ENCODE measurements at regions not wholly inside any gene's neighbourhood (a gene's known extent, or its start where the extent isn't known, plus 50 kb on each side); places are given as distances from the start of the nearest gene placed in this dataset.

DNA sequence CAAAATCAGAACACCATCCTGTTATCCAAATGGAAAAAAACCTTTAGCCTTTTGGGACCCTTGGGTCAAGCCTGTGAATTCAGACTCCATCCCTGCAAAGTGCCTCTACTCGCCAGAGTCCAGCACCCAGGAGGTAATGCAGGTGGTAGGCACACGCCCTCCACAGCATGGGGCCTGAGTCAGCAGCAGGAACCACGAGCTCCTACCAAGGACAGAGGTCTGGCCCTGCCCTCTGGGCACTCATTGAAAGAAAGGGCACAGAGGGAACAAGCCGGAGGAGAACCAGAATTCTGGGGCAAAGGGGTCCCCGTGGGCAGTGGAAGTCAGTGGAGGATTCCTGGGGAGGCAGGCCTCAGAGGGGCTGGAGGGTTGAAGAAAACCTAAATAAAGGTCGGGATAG is 438.1 kb downstream of the NPHP4 start:
- 0 to 77% (median 23%) methylated on average over 1 to 6 of the region's 6 CpGs; no CpG with 5 or more reads in 1 of the 10 experiments for WGBS, 10 experiments
- Histone ChIP-seq H3K4me3 (no peak overlapping the region), H3K4me1 (replicated peaks in 1 of 2) (no peaks in the 10 kb centered on the region), H3K27ac (no peak overlapping the region)
- in situ Hi-C loops (cut with MboI; ENCODE audit: low pct_unique_long_range_greater_than_20kb in 2 of 9, low sequenced_read_pairs in 9 of 9, unreplicated experiment in 9 of 9): no loop called here
- ATAC-seq (replicated peaks in 6 of 8): no peak

DNA sequence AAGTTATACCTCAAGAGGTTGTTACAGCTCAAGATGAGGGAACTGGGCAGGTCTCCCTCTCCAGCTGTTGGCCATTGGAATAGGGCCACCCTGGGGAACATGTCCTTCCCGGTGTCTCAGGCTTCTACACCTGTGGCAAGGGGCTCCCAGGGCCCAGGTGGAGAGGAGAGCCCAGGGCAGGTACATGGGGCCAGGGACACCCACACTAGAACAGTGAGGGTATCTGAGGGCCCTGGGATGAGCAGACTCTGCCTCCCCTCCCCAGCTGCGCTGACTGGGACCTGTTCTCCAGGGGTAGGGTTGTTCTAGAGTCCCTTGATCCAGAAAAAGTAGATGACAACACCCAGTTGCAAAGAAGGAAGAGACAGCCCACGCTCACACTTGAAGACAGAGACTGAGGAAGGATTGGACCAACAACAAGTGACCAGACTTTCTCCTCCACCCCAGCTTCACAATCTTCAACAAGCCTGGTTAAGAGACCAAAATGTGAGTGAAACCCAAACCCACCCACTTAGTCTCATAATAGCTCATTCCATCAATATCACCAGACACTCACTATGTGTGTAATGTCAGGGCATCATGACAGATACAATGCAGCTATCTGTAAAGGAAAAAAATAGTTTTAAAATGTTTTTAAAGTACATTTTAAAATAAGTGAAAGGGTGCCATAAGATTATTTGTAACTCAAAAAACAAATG is 439.3 kb downstream of the NPHP4 start:
- H3K4me1 ChIP-seq (replicated peaks in 1 of 2): no peaks in the 10 kb centered on the region
- no peak for ATAC-seq (replicated peaks in 6 of 8)
- no peak overlapping the region for H3K4me3 ChIP-seq
- no peak overlapping the region for H3K27ac ChIP-seq
- in situ Hi-C loops (cut with MboI; ENCODE audit: low pct_unique_long_range_greater_than_20kb in 2 of 9, low sequenced_read_pairs in 9 of 9, unreplicated experiment in 9 of 9): no loop called here
- WGBS, 10 experiments: 0 to 44% (median 0%) methylated on average over 1 to 3 of the region's 3 CpGs; no CpG with 5 or more reads in 4 of the 10 experiments

DNA sequence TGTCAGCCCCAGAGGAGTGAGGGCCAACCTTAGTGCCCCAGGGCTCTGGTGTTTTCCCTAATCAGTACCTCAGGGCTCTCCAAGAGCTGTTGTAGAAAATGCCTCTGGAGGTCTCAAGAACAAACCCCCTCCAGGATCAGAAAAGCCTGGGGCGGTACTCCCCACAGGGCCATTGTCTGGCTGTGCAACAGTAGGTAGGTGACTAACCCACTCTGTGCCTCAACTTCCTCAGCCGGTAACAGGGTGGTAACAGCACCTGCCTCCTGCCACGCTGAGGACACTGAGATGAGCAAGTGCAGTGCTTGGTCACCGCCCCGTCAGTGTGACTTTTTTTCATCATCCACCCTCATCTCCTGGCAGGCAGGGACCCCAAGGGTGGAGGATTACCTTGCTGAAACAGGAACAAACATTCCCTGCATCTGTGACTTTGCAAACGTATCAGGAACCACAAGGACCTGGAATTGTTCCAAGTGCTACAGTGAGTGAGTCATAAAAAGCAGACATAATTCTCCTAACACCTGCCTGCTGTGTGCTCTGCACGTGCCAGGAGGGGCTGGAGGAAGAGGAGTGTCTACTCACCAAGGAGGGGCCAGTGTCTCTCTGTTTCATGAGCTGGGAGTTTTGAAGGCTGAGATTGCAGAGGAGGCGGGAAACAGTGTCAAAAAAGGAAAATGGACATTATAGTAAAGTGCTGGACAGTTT is 440.8 kb downstream of the NPHP4 start:
- Histone ChIP-seq H3K4me1 (replicated peaks in 1 of 2) (no peaks in the 10 kb centered on the region), H3K4me3 (no peak overlapping the region), H3K27ac (no peak overlapping the region)
- 0 to 100% (median 49%) methylated on average over 1 to 8 of the region's 8 CpGs; no CpG with 5 or more reads in 3 of the 10 experiments for WGBS, 10 experiments
- ATAC-seq (replicated peaks in 6 of 8): peak in 4 of 8 experiments; percentile 71 to 87 (median 76)
- in situ Hi-C loops (cut with MboI; ENCODE audit: low pct_unique_long_range_greater_than_20kb in 2 of 9, low sequenced_read_pairs in 9 of 9, unreplicated experiment in 9 of 9): no loop called here

DNA sequence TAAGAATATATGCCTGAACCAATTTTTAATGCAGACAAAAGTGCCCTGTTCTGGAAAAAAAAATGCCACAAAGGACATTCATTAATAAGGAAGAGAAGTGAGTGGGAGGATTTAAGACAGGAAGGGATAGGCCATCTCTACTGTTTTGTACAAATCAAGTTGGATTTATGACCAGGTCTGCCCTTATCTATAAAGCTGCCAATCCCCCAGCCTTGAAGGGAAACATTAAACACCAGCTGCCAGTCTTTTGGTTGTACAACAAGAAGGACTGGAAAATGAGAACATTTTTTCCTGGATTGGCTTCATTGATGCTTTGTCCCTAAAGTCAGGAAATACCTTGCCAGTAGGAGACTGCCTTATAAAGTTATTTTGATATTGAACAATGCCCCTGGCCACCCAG is 444.0 kb downstream of the NPHP4 start:
- ATAC-seq (replicated peaks in 6 of 8): no peak

DNA sequence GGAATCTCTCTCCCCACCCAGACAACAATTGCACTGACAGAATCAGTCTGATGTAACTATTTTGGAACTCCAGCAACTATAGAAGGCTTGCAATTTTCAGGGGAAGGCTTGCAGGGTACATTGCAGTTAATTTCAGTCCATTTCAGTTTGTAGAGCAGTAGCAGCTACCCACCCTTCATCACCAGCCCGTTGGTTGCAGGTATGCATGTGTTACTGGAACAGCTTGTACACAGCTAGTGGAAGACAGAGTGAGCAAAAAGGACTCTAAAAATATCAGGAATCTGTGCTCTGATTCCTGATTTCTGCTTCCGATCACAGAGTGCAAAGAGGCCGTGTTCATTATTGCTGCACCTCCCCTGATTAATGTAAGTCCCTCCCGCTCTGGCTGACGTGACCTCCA is 449.0 kb downstream of the NPHP4 start:
- no peaks in the 10 kb centered on the region for H3K4me1 ChIP-seq (replicated peaks in 1 of 2)
- H3K4me3 ChIP-seq: no peak overlapping the region
- in situ Hi-C loops (cut with MboI; ENCODE audit: low pct_unique_long_range_greater_than_20kb in 2 of 9, low sequenced_read_pairs in 9 of 9, unreplicated experiment in 9 of 9): no loop called here
- peak in 4 of 8 experiments; percentile 46 to 78 (median 56) for ATAC-seq (replicated peaks in 6 of 8)
- WGBS, 10 experiments: 0 to 60% (median 42%) methylated on average over 1 to 5 of the region's 5 CpGs; no CpG with 5 or more reads in 1 of the 10 experiments
- no peak overlapping the region for H3K27ac ChIP-seq

More for the DNA sequence above, 444.0 kb downstream of the NPHP4 start:
- no peaks in the 10 kb centered on the region for H3K4me1 ChIP-seq (replicated peaks in 1 of 2)
- no peak overlapping the region for H3K27ac ChIP-seq
- no peak overlapping the region for H3K4me3 ChIP-seq
- in situ Hi-C loops (cut with MboI; ENCODE audit: low pct_unique_long_range_greater_than_20kb in 2 of 9, low sequenced_read_pairs in 9 of 9, unreplicated experiment in 9 of 9): no loop called here

DNA sequence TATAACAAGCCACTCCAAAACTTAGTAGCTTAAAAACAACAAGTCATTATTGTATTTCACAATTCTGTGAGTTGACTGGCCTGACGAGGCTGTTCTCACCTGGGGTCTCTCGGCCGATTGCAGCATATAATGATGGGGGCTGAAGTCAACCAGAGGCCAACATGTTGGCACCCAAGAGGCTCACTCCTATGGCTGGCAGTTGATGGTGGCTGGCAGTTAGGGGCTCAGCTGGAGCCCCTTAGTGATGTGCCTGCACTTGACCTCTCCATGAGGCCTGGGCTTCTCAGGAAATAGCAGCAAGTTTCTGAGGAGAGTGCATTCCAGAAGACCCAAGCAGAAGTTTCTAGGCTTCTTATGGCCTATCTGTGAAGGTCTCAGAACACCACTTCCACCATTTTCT is 459.4 kb downstream of the NPHP4 start:
- Histone ChIP-seq H3K27ac (no peak overlapping the region), H3K4me3 (no peak overlapping the region), H3K4me1 (replicated peaks in 1 of 2) (peaks cover 0 to 5% of the 10 kb centered on the region in 2 donors)
- WGBS, 10 experiments: 0 to 96% (median 85%) methylated on average over 3 of the region's 3 CpGs; no CpG with 5 or more reads in 6 of the 10 experiments
- no peak for ATAC-seq (replicated peaks in 6 of 8)
- in situ Hi-C loops (cut with MboI; ENCODE audit: low pct_unique_long_range_greater_than_20kb in 2 of 9, low sequenced_read_pairs in 9 of 9, unreplicated experiment in 9 of 9): no loop called here

DNA sequence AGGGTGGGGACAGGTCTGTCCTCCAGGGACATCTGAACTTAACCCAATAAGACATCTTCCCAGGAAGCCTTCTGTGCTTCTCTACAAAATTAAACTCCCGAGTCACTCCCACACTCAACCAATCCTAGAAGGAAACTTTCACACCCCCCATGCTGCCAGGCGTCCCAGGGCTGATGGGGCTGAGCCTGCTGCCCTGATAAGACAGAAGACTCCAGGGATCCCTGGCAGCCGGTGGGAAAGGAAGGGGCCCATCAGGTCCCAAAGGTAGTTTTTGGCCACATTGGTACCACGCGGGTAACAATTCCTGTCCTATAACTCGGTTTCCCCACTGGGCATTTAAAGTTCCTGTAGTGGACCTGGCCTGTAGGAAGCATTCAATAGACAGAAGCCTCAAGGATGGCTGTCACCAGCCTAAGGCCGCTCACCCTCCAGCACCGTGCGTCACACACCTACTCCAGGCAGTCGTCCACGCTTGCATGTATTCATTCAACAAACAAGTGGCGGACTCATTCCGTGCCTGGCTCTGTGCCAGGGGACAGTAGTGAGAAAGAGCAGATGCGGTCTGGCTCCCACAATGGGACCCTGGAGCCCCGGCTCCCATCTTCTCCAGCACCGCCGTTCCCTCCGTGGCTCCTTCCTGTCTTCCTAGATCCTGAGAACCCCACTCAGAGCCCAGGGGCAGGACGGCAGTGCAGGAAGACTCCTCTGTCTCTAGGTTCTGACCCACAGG is 465.2 kb downstream of the NPHP4 start:
- ATAC-seq (replicated peaks in 6 of 8): no peak
- Histone ChIP-seq H3K4me1 (replicated peaks in 1 of 2) (no peaks in the 10 kb centered on the region), H3K4me3 (no peak overlapping the region), H3K27ac (no peak overlapping the region)
- WGBS, 10 experiments: 43 to 86% (median 68%) methylated on average over 4 to 11 of the region's 19 CpGs; no CpG with 5 or more reads in 3 of the 10 experiments
- in situ Hi-C loops (cut with MboI; ENCODE audit: low pct_unique_long_range_greater_than_20kb in 2 of 9, low sequenced_read_pairs in 9 of 9, unreplicated experiment in 9 of 9): no loop called here

DNA sequence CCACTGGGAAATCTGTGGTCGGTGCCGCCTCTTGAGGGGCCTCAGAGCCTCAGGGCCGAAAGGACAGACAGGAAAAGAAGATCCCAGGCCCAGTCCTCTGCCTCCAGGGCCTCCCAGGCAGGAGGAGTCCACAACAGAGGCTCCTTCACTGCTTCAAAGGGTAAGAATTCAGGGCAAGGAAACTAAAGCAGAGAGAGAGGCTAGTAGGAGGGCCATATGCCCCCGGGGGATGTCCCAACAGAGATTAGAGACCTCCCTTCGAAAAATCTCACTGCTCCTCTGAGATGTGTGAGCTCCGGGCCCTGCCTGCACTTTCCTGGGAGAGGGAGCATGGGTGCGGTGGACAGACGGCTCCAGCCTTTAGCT is 465.9 kb downstream of the NPHP4 start:
- in situ Hi-C loops (cut with MboI; ENCODE audit: low pct_unique_long_range_greater_than_20kb in 2 of 9, low sequenced_read_pairs in 9 of 9, unreplicated experiment in 9 of 9): no loop called here
- no peak for ATAC-seq (replicated peaks in 6 of 8)
- no peaks in the 10 kb centered on the region for H3K4me1 ChIP-seq (replicated peaks in 1 of 2)
- H3K4me3 ChIP-seq: no peak overlapping the region
- H3K27ac ChIP-seq: no peak overlapping the region
- 10 to 100% (median 55%) methylated on average over 1 to 6 of the region's 8 CpGs; no CpG with 5 or more reads in 4 of the 10 experiments for WGBS, 10 experiments

DNA sequence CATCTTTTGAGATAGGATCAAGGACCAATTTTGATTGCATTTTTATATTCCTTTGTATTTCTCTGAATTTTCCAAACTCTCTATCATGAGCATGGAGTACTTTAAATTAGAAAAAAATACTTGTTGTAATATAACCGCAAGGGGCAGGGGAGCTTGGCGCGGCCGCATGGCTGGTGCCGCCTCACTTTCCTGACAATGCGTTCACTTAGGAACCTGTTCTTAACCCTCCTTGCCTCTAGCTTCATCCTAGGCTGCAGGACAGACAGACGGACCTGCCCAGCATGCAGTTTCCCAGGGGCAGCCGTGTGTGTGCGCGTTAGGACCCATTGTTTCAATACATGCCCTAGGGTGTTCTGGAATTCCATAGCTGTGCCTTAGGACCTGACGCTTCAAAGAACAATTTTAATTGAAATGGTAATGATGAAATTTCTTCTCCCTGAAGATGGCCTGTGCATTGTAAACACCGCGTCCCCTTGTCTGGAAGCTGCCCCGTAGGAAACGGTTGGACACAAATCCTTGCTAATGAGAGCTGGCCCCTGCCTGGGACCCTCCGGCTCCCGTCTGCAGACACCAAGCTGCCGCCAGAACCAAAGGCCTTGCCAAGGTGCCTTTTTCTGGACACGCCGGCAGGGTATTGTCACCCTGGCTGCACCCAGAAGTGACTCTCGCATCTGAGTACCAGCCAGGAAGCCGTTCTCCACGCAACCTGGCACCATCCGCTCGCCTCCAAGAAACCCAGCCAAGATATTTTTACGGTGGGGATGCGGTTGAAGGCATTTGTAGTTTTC is 466.4 kb downstream of the NPHP4 start:
- in situ Hi-C loops (cut with MboI; ENCODE audit: low pct_unique_long_range_greater_than_20kb in 2 of 9, low sequenced_read_pairs in 9 of 9, unreplicated experiment in 9 of 9): no loop called here
- no peak for ATAC-seq (replicated peaks in 6 of 8)
- Histone ChIP-seq H3K27ac (no peak overlapping the region), H3K4me1 (replicated peaks in 1 of 2) (no peaks in the 10 kb centered on the region), H3K4me3 (no peak overlapping the region)
- 27 to 100% (median 79%) methylated on average over 1 to 24 of the region's 27 CpGs; no CpG with 5 or more reads in 1 of the 10 experiments for WGBS, 10 experiments

DNA sequence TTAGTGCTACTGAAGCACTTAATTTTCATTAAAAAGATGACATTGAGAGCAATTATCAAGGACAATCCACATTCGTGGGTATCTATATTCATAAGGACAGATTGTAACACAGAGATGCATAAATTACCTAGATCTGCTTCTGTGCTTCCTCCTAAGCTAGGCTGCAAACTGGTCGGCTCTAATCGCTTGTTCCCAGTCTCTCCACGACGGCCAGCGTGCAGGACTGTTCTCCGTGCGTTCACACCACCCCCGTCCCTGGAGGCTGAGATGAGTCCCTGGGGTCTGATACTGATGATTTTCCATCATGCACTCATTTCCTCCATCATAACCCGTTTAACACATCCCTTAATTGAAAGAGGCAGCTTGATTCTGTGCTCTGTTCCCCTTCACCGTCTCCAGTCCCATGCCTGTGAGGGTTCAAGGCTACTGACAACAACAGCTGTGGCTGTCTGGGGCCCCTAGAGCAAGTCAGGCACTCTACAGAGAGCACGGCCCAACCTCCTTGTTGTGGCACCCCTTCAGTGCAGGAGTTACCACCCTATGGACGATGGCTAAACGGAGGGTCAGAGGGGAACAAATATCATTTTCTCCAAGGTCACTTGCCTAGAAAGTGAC is 469.6 kb downstream of the NPHP4 start:
- 0 to 70% (median 48%) methylated on average over 1 to 14 of the region's 14 CpGs; no CpG with 5 or more reads in 3 of the 10 experiments for WGBS, 10 experiments
- H3K27ac ChIP-seq: no peak overlapping the region
- H3K4me1 ChIP-seq (replicated peaks in 1 of 2): no peaks in the 10 kb centered on the region
- in situ Hi-C loops (cut with MboI; ENCODE audit: low pct_unique_long_range_greater_than_20kb in 2 of 9, low sequenced_read_pairs in 9 of 9, unreplicated experiment in 9 of 9): loop anchor here in 5 of 9 experiments (25.0 kb wide), 3 partner anchors 215 to 390 kb away; no protein-coding TSS in a partner anchor
- H3K4me3 ChIP-seq: no peak overlapping the region
- peak in 4 of 8 experiments; percentile 21 to 73 (median 54) for ATAC-seq (replicated peaks in 6 of 8)

DNA sequence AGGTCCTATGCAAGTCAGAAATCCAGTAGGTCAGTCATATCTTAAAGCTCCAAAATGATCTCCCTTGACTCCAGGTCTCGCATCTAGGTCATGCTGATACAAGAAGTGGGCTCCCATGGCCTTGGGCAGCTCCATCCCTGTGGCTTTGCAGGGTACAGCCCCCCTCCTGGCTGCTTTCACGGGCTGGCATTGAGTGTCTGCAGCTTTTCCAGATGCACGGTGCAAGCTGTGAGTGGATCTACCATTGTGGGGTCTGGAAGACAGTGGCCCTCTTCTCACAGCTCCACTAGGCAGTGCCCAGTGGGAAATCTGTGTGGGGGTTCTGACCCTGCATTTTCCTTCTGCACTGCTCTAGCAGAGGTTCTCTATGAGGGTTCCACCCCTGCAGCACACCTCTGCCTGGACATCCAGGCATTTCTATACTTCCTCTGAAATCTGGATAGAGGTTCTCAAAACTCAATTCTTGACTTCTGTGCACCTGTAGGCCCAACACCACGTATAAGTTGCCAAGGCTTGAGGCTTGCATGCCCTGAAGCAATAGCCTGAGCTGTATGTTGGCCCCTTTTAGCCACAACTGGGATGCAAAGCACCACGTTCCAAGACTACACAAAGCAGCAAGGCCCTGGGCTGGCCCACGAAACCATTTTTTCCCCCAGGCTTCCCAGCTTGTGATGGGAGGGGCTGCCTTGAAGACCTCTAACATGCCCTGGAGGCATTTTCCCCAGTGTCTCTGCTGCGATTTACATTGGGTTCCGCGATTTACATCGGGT is 472.7 kb downstream of the NPHP4 start:
- no peak overlapping the region for H3K27ac ChIP-seq
- H3K4me1 ChIP-seq (replicated peaks in 1 of 2): no peaks in the 10 kb centered on the region
- no peak overlapping the region for H3K4me3 ChIP-seq
- in situ Hi-C loops (cut with MboI; ENCODE audit: low pct_unique_long_range_greater_than_20kb in 2 of 9, low sequenced_read_pairs in 9 of 9, unreplicated experiment in 9 of 9): loop anchor here in 5 of 9 experiments (25.0 kb wide), 3 partner anchors 218 to 393 kb away; no protein-coding TSS in a partner anchor
- WGBS, 10 experiments: 16 to 81% (median 55%) methylated on average over 2 to 9 of the region's 10 CpGs; no CpG with 5 or more reads in 2 of the 10 experiments
- ATAC-seq (replicated peaks in 6 of 8): no peak
